Pons (tissue), 1 donor: ENCODE measurements at regions not wholly inside any gene's neighbourhood (a gene's known extent, or its start where the extent isn't known, plus 50 kb on each side); places are given as distances from the start of the nearest gene placed in this dataset.
"Not testable (repeated sequence)": the region's sequence is repeated elsewhere in the genome, so short reads cannot be mapped to it uniquely, and the experiment has no call there.

Source experiments
- DNase-seq: peaks from one replicate; pipeline ENCODE4 v3.0.0-alpha.2; 2016; ENCODE audit warnings: low spot score

DNA sequence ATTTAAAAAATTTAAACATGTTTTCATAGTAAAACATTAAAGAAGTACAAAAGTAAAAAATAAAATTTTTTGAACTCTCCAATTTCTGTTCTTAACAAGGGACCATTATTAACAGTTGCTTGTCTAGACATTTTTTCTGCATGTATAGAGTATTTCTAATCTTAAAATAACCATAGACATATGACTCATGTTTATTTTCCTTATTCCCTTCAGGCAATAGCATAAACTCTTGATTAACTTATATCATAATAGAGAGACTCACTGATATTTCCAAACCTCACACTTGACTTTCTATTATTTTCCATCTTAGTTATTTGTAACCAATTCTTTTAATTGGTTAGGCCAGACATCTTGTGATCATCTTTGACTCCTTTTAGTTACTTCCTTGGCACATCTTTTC lies 325.6 kb upstream of the SOX14 start:
- no peak for DNase-seq

DNA sequence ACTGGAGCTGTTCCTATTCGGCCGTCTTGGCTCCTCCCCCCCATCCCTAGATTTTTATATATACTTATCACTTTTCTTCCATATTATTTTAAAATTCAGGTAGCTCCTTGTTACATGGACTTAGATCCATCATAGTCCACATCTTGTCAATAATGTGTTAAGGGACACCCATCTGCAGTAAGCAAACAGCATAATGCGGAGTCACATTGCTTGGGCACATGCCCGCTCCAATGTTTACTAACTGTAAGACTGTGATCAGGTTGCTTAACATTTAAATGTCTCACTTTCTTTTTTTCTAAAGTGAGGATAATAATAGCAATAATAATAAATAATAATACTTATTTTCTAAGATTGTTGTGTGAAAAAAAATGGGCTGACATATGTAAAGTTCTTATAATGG lies 303.2 kb upstream of the SOX14 start:
- no peak for DNase-seq

DNA sequence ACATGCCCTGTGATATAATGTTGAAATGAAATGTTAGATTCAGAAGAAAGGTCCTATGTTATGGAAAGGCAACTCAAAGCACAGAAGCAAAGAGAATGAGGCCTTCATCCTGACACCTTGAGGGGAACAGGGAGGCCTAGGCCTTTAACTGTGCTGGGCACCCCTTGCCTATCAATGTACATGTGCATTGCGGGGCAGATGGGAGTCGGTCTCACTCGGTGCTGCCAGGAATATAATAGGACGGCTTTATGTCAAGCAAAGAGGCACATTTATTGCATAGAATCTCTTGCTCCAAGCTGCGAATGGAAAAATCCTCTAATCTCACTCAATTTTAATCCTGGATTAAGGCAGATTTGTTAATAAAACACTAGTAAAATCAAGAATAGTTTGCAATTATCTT lies 301.0 kb upstream of the SOX14 start:
- DNase-seq = no peak

DNA sequence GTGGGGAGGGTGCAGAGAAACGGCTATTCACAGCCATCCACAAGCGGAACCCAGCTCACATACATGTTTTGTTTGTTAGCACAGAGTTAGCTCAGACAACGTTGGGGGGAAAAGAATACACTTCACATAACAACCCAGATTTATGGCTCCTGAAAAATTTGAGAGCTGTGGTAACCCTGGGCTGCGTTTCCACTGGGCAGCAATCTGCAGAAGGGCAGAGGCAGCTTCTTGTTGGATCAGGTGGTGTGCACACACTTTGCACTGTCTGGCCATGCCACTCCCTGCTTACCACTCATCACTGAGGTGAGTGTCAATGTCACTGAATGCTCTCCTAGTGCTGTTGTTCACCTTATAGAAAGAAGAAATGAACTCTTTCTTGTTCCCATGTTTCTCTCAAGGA lies 299.8 kb upstream of the SOX14 start:
- DNase-seq = no peak

DNA sequence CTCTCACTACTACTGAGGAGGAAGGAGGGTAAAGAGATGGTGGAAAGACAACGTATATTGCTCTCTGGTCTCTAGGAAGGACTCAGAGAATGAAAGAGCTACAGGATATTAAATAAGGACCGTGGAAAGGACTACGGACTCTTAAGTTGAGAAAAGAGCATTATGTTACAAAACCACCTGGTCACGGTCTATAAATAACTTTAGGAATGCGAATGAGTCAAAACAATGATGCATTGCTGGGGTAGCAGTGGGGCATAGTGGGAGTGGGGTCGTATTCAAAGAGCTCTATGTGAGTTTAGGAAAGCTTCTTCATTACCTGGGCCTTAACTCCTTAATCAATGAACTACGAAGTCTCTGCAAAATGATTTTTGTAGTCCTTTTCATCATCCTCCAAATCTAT lies 295.7 kb upstream of the SOX14 start:
- no peak for DNase-seq

DNA sequence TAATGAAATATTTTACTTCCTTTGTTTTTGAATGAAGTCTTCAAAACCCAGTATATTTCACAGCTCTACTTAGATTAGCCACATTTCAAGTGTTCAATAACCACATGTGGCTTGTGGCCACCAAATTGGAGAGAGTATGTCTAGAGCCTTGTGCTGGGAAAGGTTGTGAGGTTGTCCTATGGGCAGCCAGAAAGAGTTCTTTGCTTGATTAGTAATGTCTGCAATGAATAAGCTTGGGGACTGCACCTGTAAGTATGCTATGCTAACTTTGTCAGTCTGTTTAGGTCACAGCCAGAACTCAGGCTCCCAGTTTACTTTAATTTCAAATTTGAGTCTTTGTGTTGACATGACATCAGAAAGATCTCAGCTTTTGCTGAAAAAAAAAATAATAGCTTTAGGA lies 294.9 kb upstream of the SOX14 start:
- DNase-seq = no peak

DNA sequence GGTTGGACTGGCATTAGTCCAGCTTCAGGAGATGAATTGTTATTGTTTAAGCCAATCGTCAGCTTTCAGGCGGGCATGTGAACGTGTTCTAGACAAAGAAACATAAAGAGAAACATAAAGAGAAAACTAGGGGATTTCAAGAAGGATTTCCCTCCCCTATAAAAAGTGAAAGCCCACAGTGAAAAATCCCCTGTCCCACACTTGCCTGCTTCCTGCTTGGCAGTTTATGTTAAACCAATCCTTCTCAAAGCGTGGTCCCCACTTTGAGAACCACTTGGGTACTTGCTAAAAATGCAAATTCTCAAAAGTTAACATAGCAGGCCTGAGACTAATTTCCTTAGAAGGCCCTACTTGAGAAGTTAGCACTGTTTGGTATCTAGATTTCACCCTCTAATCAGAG lies 293.0 kb upstream of the SOX14 start:
- no peak for DNase-seq

DNA sequence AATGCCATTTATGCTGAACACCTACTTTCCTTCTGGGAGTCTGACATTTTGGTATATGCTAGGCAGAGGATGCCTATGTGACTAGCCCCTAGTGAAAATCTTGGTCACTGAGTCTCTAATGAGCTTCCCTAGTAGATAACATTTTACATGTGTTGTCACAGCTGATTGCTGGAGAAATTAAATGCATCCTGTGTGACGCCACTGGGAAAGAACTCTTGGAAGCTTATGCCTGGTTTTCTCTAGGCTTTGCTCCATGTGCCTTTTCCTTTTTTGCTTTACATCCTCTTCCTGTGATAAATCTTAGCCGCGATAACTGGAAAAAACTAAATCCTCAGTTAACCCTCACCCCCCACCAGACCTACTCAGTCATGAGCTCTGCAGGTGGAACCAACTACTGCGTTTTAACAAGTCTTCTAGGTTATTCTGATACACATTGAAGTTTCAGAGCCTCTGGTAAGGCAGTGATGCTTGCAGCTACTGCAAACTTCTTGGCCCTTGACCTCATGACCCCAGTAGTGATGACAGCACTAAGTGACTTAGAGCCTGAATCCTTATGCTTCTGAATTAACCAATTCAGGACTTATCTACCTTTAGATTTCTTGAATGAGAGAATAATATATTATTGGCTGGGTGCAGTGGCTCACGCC lies 292.4 kb upstream of the SOX14 start:
- DNase-seq = no peak

DNA sequence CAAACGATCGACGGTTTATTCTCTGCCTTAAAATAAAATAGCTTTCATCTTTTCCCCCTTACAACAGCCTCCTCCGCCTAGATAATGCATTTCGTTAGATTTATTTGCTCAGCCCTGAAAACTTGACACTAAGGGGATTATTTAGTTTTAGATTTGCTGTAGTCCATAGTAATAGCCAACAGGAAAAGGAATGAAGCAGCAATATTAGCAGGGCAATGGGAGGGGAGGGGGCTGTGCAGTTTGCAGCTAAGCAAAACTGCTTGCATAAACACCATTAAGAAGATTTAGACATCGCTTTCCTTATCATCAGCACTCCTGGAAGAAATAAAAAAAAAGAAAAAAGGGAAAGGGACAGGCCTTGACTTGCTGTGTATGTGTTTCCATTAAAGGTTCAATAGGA lies 286.5 kb upstream of the SOX14 start:
- no peak for DNase-seq

DNA sequence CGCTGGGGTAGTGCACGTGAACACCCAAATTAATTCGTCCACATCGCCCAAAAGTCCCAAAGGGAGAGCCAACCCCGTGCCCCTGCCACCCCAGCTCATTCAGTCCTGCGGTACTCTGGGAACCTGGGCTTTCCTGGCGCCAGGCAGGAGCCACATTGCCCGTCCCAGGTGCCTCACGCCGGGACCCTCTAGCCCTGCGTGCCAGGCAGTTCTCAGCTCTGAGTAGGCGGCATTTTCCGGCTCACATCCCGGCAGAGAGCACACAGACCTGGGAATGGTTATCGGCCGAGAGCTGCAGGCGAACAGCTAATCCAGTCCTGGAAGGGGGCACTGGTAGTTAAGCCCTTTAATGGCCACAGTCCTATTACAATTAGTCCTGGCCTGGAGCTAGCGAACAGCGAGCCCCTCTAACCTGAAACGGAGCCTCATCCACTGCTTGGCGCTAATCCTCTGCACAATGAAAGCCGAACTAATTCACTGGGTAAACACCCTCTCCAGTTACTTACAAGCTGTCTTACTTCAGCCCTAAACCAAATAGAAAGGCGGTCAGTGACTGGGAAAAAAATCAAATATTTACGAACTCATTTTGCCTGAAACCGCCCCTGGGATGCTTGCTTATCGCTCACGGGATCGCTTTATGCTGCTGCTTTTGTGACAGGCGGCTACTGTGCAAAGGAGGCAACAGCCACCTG lies 254.6 kb upstream of the SOX14 start:
- no peak for DNase-seq

DNA sequence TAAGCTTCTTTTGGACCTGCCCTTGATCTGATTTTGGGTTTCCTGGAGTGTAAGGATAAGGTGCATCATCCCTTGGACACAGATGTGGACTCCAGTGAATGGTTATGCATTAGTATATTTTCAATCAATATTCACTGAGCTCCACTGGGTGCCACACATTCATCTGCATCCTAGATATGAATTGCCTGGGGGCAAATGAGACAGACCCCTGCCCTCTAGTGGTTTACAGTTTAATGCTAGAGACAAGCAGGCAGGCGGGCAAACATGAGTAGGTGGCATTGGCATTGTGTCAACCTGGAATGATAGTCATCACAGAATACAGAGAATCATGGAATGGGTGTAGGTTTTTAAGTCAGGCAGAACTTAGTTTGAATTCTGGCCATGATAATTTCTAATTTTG lies 252.5 kb upstream of the SOX14 start:
- DNase-seq = no peak

DNA sequence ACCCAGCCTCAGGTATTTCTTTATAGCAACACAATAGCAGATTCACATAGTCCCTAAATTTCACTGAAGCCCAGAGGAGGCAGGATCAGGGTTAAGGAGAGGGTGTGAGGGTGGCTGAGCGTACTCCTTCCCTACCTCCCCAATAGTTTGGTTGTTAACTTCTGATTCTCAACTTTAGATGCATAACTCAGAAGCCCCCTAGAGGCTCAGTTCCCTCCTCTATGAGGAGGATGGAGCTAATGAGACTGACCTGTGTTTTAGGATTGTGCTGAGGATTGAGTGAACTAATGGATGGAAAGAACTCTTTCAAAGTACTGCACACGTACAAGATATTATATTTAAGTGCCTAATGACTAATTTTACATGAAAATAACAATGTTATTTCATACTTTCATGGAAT lies 249.3 kb upstream of the SOX14 start:
- DNase-seq = no peak

DNA sequence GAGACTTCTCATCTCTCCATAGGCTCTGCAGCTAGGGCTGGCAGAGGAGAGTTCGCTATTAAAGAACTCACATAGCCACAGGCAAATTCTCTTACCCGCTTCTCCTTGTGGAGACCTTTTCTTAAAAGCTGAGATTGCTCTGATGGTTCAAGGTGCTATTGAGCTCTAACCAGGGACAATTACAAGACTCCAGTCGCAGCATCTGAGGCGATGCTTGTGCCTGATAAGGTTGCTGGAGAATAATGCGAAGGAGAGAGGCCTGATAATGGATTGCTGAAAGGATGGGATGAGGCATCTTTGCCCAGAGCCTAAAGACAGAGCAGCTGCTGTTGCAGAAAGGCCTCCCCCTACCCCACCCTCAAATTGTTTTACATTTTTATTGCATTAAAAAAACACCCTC lies 244.5 kb upstream of the SOX14 start:
- no peak for DNase-seq

DNA sequence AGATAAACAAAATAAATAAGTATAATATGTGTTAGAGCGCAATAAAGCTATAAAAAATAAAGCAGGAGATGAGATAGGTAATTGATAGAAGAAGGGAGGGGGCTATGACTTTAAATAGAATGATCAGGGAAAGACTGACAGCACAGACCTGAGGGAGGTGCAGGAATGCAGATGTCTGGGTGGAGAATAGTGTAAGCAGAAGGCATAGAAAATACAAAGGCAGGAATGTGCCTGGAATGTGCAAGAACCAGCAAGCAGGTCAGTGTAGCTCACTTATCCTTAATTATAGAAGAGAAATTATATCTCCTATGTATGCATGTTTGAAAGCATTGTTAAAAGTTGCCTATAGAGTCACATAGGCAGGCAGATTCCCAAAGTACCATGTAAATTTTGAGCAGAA lies 239.4 kb upstream of the SOX14 start:
- DNase-seq = no peak

DNA sequence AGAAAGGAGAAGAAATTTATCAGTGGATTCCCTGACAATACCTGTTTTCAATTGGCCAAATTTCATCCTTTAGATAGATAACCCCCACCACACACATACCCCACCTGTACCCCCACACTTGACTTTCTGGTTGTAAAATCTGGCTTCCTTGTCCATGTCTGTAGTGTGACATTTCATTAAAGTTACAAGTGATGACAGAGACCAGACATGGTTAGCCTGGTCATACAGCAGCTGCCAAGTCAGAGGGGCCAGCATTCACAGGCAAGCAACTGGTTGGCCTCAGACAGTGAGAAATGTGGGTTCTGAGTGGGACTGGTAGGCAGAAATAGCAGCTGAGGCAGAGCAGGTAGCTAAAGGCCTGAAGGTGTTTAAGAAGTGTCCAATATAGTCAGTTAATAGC lies 238.6 kb upstream of the SOX14 start:
- DNase-seq = no peak

DNA sequence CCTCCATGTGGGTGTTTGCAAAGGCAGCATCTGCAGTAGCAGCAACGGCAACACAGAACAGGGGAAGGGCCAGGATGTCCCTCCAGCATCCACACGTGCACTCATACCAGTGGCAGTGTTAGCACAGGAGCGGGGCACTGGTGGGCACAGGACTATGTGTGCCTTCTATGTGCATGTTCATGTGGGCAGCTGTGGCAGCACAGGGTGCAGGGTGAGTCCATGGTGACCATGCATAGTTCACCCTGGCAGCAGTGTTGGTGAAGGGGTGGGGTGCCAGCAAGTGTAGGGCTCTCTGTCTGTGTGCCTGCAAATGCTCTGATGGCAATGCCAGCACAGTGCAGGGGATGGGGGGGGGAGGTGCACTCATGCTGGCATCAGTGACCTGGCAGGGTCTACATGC lies 222.1 kb upstream of the SOX14 start:
- no peak for DNase-seq

DNA sequence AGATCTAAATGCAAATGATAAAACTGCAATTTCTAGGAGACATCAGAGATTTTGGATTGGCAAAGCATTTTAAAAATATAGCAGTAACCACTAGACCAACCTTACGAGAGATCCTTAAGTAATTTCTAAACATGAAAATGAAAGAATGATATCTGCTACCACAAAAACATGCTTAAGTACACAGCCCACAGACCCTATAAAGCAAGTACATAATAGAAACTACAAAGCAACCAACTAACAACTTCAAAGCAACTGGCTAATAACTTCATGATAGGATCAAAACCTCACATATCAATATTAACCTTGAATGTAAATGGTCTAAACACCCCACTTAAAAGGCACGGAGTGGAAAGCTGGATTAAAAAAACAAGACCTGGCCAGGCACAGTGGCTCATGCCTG lies 209.9 kb upstream of the SOX14 start:
- no peak for DNase-seq

DNA sequence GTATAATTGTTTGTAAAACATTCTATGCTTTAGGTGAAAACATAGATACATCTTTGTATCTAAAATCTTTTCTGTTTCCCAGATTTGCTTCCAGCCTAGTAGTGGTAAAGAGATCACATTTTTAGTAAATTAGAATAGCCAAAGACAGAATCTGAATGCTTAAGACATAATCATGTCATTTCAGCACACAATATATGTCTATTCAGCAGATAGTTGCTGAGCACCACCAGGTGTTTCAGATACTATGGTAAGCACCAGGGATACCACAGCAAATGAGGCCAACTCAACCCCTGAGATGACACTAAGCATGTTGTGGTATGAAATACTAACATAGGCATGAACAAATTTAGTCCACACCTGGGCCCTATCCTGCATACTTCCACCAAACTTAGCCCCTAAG lies 195.2 kb upstream of the SOX14 start:
- no peak for DNase-seq

DNA sequence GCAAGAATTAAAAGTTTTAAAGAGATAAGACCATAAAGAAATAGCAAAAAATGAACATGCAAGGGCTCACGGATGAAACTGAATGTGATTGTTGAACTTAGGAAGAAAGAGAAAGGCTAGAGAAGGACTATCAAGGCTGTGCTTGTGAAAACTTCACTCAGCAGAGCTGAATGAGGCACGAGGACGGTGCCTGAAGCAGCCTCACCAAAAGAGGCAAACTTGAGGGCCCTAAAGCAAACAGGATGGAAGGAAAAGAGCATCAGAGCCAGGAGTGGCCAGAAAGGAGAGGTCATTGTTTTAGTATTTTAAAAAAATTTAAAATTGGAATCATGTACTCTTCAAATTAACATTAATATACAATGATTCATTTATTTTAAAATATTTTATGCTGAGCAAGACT lies 191.2 kb upstream of the SOX14 start:
- no peak for DNase-seq

DNA sequence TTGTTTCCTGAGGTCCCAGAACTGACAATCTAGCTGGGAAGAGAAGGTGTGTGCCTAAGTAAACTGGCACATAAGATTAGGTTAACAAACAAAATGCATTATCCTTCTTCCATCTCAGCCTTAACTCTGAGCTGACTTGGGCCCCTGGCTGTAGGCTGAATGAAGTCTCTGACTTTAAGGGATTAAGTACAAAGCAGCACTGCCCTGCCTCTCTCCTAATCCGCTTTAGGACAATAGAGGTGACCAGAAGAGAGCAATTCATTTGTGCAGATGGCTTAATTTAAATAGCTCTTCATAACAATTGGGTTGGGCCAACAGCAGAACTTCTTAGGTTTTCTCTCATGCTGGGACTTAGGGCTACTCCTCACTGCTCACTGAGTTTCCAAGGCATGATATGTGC lies 181.6 kb upstream of the SOX14 start:
- DNase-seq = no peak

DNA sequence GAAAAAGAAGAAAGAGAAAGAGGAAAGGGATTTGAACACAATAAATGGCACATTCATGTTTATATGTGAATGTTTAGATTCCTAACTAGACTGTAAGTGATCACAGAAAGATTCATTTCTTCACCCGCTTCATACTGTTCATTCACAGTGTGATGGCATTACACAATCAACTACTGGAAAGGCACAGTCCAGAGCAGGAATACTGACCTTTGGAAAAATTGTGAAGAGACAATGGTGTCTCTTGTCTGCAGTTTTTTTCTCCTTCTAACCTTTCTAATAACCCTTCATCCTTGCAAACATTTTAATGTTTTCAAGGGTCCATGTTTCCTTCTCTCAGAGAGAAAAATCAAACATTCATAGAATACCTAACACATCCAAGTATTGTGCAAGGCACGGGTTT lies 180.9 kb upstream of the SOX14 start:
- DNase-seq = no peak

DNA sequence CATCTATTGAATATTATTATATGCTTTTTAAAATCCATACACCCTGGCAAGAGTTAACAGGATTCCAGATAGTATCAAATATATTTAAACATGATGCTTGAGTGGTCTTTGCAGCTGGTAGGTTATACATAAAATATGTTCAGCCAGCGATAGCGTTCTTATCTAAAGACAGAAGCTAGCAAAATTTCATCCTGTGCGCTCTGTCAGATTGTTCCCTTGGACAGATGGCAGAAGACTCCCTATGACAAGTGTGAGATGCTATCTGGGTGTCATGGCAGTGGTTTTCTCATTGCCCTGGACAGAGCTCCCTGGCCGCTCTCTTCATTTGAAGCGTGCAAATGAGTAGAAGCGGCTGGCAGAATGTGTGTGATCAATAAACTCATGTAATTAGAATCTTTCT lies 175.2 kb upstream of the SOX14 start:
- no peak for DNase-seq

DNA sequence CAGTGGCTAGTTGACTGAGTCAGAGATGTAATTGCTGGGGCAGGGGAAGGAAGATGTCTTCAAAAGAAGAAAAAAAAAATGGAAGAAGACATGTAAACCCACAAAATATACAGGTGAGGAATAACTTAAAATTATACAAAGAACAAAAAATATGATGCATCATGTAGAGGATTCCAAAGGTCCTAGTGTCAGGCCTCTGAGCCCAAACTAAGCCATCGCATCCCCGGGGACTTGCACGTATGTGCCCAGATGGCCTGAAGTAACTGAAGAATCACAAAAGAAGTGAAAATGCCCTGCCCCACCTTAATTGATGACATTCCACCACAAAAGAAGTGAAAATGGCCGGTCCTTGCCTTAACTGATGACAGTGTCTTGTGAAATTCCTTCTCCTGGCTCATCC lies 168.7 kb upstream of the SOX14 start:
- not testable (repeated sequence) for DNase-seq

DNA sequence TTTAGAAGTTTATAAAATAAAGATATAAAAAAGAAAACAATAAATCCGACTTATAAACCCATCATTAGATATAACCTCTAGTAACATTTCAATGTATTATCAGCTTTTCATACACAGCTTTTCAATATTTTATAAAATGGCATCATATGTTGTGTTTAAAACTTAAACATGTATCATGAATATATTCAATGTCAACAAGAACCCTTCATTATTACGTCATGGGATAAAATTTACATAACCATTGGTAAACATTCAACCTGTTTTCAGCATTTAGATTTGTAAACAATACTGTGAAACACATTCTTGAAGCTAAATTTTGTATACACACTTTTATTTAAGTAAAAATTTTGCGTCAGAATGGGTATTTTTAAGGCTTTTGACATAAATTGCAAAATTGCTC lies 153.4 kb upstream of the SOX14 start:
- no peak for DNase-seq
